Kidney (tissue), 13 donors: ENCODE measurements at regions not wholly inside any gene's neighbourhood (a gene's known extent, or its start where the extent isn't known, plus 50 kb on each side); places are given as distances from the start of the nearest gene placed in this dataset.

Source experiments
- DNase-seq, 5 donors: peaks; one replicate each; pipeline ENCODE4 v3.0.0-alpha.2; 2013 to 2020
- FAIRE-seq: peaks from 2 replicates; lab custom pipeline; 2012; peaks lifted over from hg19 to GRCh38; lab: Jason Lieb, UNC
- H3K27ac ChIP-seq, 2 donors: one replicate each; pipeline ENCODE4 v1.7.0; 2013; ENCODE audit warnings: low read depth in 2 of 2, low read length in 2 of 2, inconsistent platforms in 1 of 2
- H3K27me3 ChIP-seq: one replicate; pipeline ENCODE4 v1.7.1; 2013; ENCODE audit warnings: low read length, inconsistent platforms; ENCODE audit not compliant: control insufficient read depth, insufficient read depth
- H3K36me3 ChIP-seq, 3 donors: one replicate each; pipeline versions ENCODE4 v1.7.0 to v1.7.1; 2013; ENCODE audit warnings: low read length in 3 of 3, control low read depth in 1 of 3, inconsistent platforms in 1 of 3; ENCODE audit not compliant: insufficient read depth in 3 of 3, control insufficient read depth in 2 of 3
- H3K4me1 ChIP-seq, 3 donors: one replicate each; pipeline versions ENCODE4 v1.7.0 to v1.7.1; 2013; ENCODE audit warnings: low read length in 3 of 3, inconsistent platforms in 1 of 3, low read depth in 1 of 3; ENCODE audit not compliant: control insufficient read depth in 2 of 3, insufficient read depth in 2 of 3
- H3K4me3 ChIP-seq, 3 donors: one replicate each; pipeline versions ENCODE4 v1.7.0 to v1.8.1; 2013; ENCODE audit warnings: low read length in 3 of 3, control low read depth in 1 of 3, inconsistent platforms in 1 of 3
- H3K9ac ChIP-seq, 3 donors: one replicate each; pipeline versions ENCODE4 v1.7.0 to v1.7.1; 2013; ENCODE audit warnings: low read length in 3 of 3, control low read depth in 1 of 3, inconsistent platforms in 1 of 3
- H3K9me3 ChIP-seq, 3 donors: one replicate each; pipeline versions ENCODE4 v1.7.0 to v1.7.1; 2013; ENCODE audit warnings: low read length in 3 of 3, control low read depth in 1 of 3, inconsistent platforms in 1 of 3; ENCODE audit not compliant: control insufficient read depth in 2 of 3, insufficient read depth in 1 of 3
- CTCF ChIP-seq: IDR thresholded peaks from 3 replicates; pipeline ENCODE4 v1.5.1; 2012; ENCODE audit warnings: mild to moderate bottlenecking, moderate library complexity, borderline replicate concordance; ENCODE audit not compliant: insufficient read depth; ENCODE audit errors: extremely low read depth
- intact Hi-C: fragments of 100-400 bp; cut with DNase I; formaldehyde crosslinking; loops from one replicate; pipeline ENCODE4 v1.11.1; 2022
- donor health status: control.
- donor health status: control.
- donor health status: control.
- donor health status: control.
- donor health status: control.
- donor health status: DM: yes; HTN: yes; CAD: no.
- donor health status: Normal renal cell carcinoma (clear cell type).

GRCh38 chr2:67891642-67892041 lies 171.2 kb downstream of the C1D start:
- H3K27ac ChIP-seq, result no peak overlapping the region
- FAIRE-seq (no peak), DNase-seq (no peak)
- no peaks in the 10 kb centered on the region for H3K4me1 ChIP-seq
- no peak for TF ChIP-seq CTCF
- no peaks in the 10 kb centered on the region for H3K36me3 ChIP-seq
- no peaks in the 10 kb centered on the region for H3K9me3 ChIP-seq
- H3K4me3 ChIP-seq, result no peak overlapping the region
- H3K9ac ChIP-seq, result no peak overlapping the region
- intact Hi-C loops, result no loop called here
- H3K27me3 ChIP-seq, result no peaks in the 10 kb centered on the region

- FAIRE-seq (no peak), DNase-seq (no peak)
- Histone ChIP-seq H3K36me3 (no peaks in the 10 kb centered on the region), H3K9ac (no peak overlapping the region), H3K27ac (no peak overlapping the region), H3K9me3 (no peaks in the 10 kb centered on the region), H3K4me1 (no peaks in the 10 kb centered on the region), H3K4me3 (no peak overlapping the region), H3K27me3 (no peaks in the 10 kb centered on the region)
- intact Hi-C loops, result no loop called here
- no peak for TF ChIP-seq CTCF
Observed at GRCh38 chr2:67892339-67892846, 170.4 kb downstream of the C1D start.

- peak overlapping the region in 1 of 2 donors; percentile 38 for H3K27ac ChIP-seq
- no peak overlapping the region for H3K9ac ChIP-seq
- DNase-seq, result peak; percentile 83 to 95 (median 92)
- no peak overlapping the region for H3K4me3 ChIP-seq
- H3K36me3 ChIP-seq, result no peaks in the 10 kb centered on the region
- intact Hi-C loops, result no loop called here
- no peaks in the 10 kb centered on the region for H3K9me3 ChIP-seq
- H3K4me1 ChIP-seq, result no peaks in the 10 kb centered on the region
- no peaks in the 10 kb centered on the region for H3K27me3 ChIP-seq
- FAIRE-seq, result no peak
- no peak for TF ChIP-seq CTCF
Observed at GRCh38 chr2:67895227-67895941, 167.4 kb downstream of the C1D start.
